Sigmoid colon (tissue), 6 donors: ENCODE measurements at regions not wholly inside any gene's neighbourhood (a gene's known extent, or its start where the extent isn't known, plus 50 kb on each side); places are given as distances from the start of the nearest gene placed in this dataset.

Experiments used
- DNase-seq: peaks from one replicate; pipeline ENCODE4 v3.0.0-alpha.2; 2019
- H3K27ac ChIP-seq, 4 donors: fragments of 200-600 bp; sonication (generic); one replicate each; pipeline ENCODE4 v1.5.1; 2016 to 2019; ENCODE audit warnings: mild to moderate bottlenecking in 1 of 4
- H3K27me3 ChIP-seq, 3 donors: fragments of 200-600 bp; sonication (generic); one replicate each; pipeline ENCODE4 v1.5.1; 2019; ENCODE audit warnings: mild to moderate bottlenecking in 1 of 3
- H3K36me3 ChIP-seq, 4 donors: fragments of 200-600 bp; sonication (generic); one replicate each; pipeline ENCODE4 v1.5.1; 2016 to 2019
- H3K4me1 ChIP-seq, 4 donors: fragments of 200-600 bp; sonication (generic); one replicate each; pipeline ENCODE4 v1.5.1; 2017 to 2019
- H3K4me3 ChIP-seq, 4 donors: fragments of 200-600 bp; sonication (generic); one replicate each; pipeline ENCODE4 v1.5.1; 2017 to 2019; ENCODE audit warnings: mild to moderate bottlenecking in 2 of 4, moderate library complexity in 1 of 4
- H3K9me3 ChIP-seq, 4 donors: fragments of 200-600 bp in 3 of 4; sonication (generic) in 3 of 4; one replicate each; pipeline versions ENCODE4 v1.5.1 to v1.6.1; 2013 to 2019
- EP300 ChIP-seq, 4 donors: sonication (generic); formaldehyde crosslinking; IDR thresholded peaks; one replicate each; pipeline ENCODE4 v1.6.1; 2017; ENCODE audit warnings: antibody characterized with exemption in 4 of 4
- POLR2A ChIP-seq, 2 donors: fragments of 450-650 bp; IDR thresholded peaks; one replicate each; pipeline ENCODE4 v1.6.1; 2016; ENCODE audit warnings: antibody characterized with exemption in 2 of 2, mild to moderate bottlenecking in 2 of 2, moderate library complexity in 2 of 2
- POLR2AphosphoS5 ChIP-seq, 4 donors: sonication (generic); formaldehyde crosslinking; IDR thresholded peaks; one replicate each; pipeline ENCODE4 v1.6.1; 2017; ENCODE audit warnings: antibody characterized with exemption in 4 of 4
- WGBS, 2 donors: extraction: QIAGEN DNeasy Blood & Tissue Kit; methylation state at CpG; one replicate each; pipeline ENCODE4 v1.1.7; 2013; 5-methylcytosine and 5-hydroxymethylcytosine counted together
- intact Hi-C: fragments of 100-400 bp; cut with DNase I; formaldehyde crosslinking; loops from one replicate; pipeline ENCODE4 v1.15.1; 2023
- TF ChIP-seq, protein P1 (sequence below), 4 experiments: fragments of 450-650 bp in 3 of 4; fragments of 200-600 bp in 1 of 4; IDR thresholded peaks; one replicate each; pipeline ENCODE4 v1.5.1; 2016 to 2019; ENCODE audit warnings: antibody characterized with exemption in 4 of 4, mild to moderate bottlenecking in 3 of 4, moderate library complexity in 2 of 4
- donor health status: healthy with polysubstance abuse.
- donor health status: healthy.

DNA sequence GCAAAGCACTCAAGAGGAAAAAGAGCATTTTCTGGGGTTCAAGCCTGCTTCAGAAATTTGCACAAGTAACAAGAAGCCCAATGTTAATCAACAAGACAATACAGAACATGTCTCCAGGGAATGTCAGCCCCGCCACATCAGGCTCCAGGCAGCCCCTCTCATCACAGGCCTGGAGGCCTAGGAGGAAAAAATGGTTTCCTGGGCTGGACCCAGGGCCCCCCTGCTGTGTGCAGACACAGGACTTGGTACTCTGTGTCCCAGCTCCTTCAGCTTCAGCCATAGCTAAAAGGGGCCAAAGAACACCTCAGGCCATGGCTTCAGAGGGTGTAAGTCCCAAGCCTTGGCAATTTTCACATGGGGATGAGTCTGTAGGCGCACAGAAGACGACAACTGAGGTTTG, 802.9 kb upstream of the KLHL29 start:
- no peaks in the 10 kb centered on the region for H3K36me3 ChIP-seq
- H3K4me3 ChIP-seq, result no peak overlapping the region
- H3K9me3 ChIP-seq, result peaks cover 4 to 17% (median 7%) of the 10 kb centered on the region in 4 donors
- TF ChIP-seq, protein P1, sequence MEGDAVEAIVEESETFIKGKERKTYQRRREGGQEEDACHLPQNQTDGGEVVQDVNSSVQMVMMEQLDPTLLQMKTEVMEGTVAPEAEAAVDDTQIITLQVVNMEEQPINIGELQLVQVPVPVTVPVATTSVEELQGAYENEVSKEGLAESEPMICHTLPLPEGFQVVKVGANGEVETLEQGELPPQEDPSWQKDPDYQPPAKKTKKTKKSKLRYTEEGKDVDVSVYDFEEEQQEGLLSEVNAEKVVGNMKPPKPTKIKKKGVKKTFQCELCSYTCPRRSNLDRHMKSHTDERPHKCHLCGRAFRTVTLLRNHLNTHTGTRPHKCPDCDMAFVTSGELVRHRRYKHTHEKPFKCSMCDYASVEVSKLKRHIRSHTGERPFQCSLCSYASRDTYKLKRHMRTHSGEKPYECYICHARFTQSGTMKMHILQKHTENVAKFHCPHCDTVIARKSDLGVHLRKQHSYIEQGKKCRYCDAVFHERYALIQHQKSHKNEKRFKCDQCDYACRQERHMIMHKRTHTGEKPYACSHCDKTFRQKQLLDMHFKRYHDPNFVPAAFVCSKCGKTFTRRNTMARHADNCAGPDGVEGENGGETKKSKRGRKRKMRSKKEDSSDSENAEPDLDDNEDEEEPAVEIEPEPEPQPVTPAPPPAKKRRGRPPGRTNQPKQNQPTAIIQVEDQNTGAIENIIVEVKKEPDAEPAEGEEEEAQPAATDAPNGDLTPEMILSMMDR (IDR thresholded peaks at IDR 0.05), result no peak
- TF ChIP-seq EP300 (IDR thresholded peaks at IDR 0.05) (no peak), POLR2AphosphoS5 (IDR thresholded peaks at IDR 0.05) (no peak), POLR2A (IDR thresholded peaks at IDR 0.05) (no peak)
- 64 to 71% methylated on average over 3 of the region's 3 CpGs for WGBS, 2 donors
- H3K4me1 ChIP-seq, result no peaks in the 10 kb centered on the region
- intact Hi-C loops, result no loop called here
- H3K27ac ChIP-seq, result no peak overlapping the region
- no peak for DNase-seq
- no peaks in the 10 kb centered on the region for H3K27me3 ChIP-seq

DNA sequence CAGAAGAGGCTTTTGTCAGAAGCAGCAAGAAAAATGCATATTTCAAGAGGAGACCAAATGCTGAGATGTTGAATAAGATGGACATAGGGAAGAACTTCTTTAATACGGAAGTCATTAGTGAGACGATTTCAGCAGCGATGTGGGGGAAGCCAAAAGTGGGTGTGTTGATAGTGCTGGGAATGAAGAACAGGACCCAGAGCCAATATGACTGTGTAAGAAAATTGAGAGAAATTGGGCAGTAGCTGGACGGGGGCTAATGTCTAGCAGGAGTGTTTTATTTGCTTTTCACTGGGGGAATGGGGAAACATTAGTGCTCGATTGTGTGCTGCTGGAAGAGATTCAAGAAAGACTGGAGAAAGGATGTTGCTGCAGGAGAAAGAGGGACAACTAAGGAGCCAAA, 788.7 kb upstream of the KLHL29 start:
- H3K36me3 ChIP-seq, result no peaks in the 10 kb centered on the region
- intact Hi-C loops, result no loop called here
- DNase-seq, result no peak
- H3K27ac ChIP-seq, result no peak overlapping the region
- H3K27me3 ChIP-seq, result no peaks in the 10 kb centered on the region
- H3K9me3 ChIP-seq, result no peaks in the 10 kb centered on the region
- no peak for TF ChIP-seq POLR2A (IDR thresholded peaks at IDR 0.05)
- 68 to 70% methylated on average over 5 of the region's 5 CpGs for WGBS, 2 donors
- H3K4me1 ChIP-seq, result no peaks in the 10 kb centered on the region
- no peak overlapping the region for H3K4me3 ChIP-seq

DNA sequence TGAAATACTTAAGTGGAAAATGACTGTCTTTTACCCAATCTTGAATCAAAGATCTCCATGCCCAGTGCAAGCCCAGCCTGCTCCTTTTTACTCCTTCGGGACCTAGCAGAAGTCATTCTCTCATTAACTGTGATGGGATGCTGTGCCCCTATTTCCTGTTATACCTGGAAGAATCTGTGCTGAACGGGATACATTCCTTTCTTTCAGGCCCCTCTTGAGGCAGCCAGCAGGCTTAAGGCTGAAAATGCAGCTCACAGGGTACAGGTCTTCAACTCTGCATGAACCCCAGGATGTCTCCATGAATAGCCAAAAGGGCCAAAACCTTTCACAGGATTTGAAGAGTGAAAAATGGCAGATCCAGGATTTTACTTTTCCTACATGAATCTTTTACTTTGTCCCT, 784.8 kb upstream of the KLHL29 start:
- WGBS, 2 donors, result 49 to 64% methylated on average over 2 of the region's 2 CpGs
- no peak for DNase-seq
- no peaks in the 10 kb centered on the region for H3K9me3 ChIP-seq
- no peaks in the 10 kb centered on the region for H3K36me3 ChIP-seq
- TF ChIP-seq POLR2AphosphoS5 (IDR thresholded peaks at IDR 0.05), result no peak
- no peak for TF ChIP-seq EP300 (IDR thresholded peaks at IDR 0.05)
- TF ChIP-seq, protein P1 (IDR thresholded peaks at IDR 0.05), result no peak
- no peak for TF ChIP-seq POLR2A (IDR thresholded peaks at IDR 0.05)
- intact Hi-C loops, result no loop called here
- no peaks in the 10 kb centered on the region for H3K4me1 ChIP-seq
- H3K27ac ChIP-seq, result no peak overlapping the region
- no peaks in the 10 kb centered on the region for H3K27me3 ChIP-seq
- H3K4me3 ChIP-seq, result no peak overlapping the region

DNA sequence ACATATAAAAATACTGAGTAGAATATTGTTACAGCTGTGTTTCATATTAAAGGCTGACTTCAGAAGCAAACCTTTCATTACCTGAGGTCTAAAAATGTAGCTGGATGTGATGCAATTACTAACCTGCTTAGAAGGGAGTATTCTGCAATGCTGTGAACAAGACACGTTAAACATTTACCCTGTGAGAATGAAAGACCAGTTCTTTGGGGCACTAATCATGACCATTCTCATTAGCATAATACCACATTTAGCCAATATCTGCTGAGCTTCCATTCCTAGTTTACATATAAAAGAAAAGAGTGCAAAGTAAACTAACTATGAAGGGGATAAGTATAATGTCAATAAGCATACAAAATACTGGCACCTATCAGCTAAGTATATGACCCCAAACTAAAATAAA, 784.0 kb upstream of the KLHL29 start:
- intact Hi-C loops, result no loop called here
- no peaks in the 10 kb centered on the region for H3K4me1 ChIP-seq
- no peaks in the 10 kb centered on the region for H3K9me3 ChIP-seq
- no peak for DNase-seq
- TF ChIP-seq EP300 (IDR thresholded peaks at IDR 0.05), result no peak
- TF ChIP-seq POLR2AphosphoS5 (IDR thresholded peaks at IDR 0.05), result no peak
- TF ChIP-seq, protein P1 (IDR thresholded peaks at IDR 0.05), result no peak
- no peak for TF ChIP-seq POLR2A (IDR thresholded peaks at IDR 0.05)
- no peak overlapping the region for H3K4me3 ChIP-seq
- 13 to 79% methylated on average over 1 of the region's 1 CpG for WGBS, 2 donors
- no peaks in the 10 kb centered on the region for H3K36me3 ChIP-seq
- no peaks in the 10 kb centered on the region for H3K27me3 ChIP-seq
- H3K27ac ChIP-seq, result no peak overlapping the region

DNA sequence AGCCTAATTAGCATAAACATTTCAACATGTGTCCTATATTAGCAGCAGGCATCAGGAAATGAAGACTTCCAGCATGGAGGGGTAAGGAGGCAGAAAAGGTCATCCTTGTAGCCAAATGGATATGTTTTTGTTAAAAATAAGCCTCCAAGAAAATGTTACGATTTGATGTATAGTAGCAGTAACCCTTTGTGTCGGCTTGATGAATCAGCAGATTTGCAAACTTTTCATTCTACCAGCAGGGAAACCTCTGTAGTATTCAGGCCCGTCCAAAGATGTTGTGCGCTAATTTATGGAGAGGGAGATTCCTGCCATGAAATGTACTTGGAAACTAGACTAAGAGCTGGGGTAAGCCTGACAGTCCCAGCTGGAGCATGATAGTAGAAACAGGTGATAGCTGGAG, 780.8 kb upstream of the KLHL29 start:
- intact Hi-C loops, result no loop called here
- no peak for TF ChIP-seq POLR2A (IDR thresholded peaks at IDR 0.05)
- TF ChIP-seq EP300 (IDR thresholded peaks at IDR 0.05), result no peak
- no peak for TF ChIP-seq POLR2AphosphoS5 (IDR thresholded peaks at IDR 0.05)
- TF ChIP-seq, protein P1 (IDR thresholded peaks at IDR 0.05), result no peak
- no peaks in the 10 kb centered on the region for H3K27me3 ChIP-seq
- no peaks in the 10 kb centered on the region for H3K9me3 ChIP-seq
- H3K27ac ChIP-seq, result no peak overlapping the region
- H3K4me3 ChIP-seq, result no peak overlapping the region
- no peaks in the 10 kb centered on the region for H3K36me3 ChIP-seq
- DNase-seq, result no peak
- 77 to 88% methylated on average over 4 of the region's 4 CpGs for WGBS, 2 donors
- H3K4me1 ChIP-seq, result no peaks in the 10 kb centered on the region
